ENCODE measurements at regions not wholly inside any gene's neighbourhood (a gene's known extent, or its start where the extent isn't known, plus 50 kb on each side); places are given as distances from the start of the nearest gene placed in this dataset.

- H3K4me3 ChIP-seq (ENCODE audit: low read length), result no peak overlapping the region
- no peaks in the 10 kb centered on the region for H3K36me3 ChIP-seq (ENCODE audit: insufficient read depth, low read length)
- peaks cover 3% of the 10 kb centered on the region for H3K4me1 ChIP-seq (ENCODE audit: insufficient read depth, low read length)
- no peak overlapping the region for H2AFZ ChIP-seq (ENCODE audit: low read depth, low read length)
- no peaks in the 10 kb centered on the region for H3K9me3 ChIP-seq (ENCODE audit: low read length)
- H3K27me3 ChIP-seq (ENCODE audit: insufficient read depth, low read length), result no peaks in the 10 kb centered on the region
These were observed 143.0 kb upstream of the HDAC9 start for GRCh38 chr7:18352339-18353255.

- Histone ChIP-seq H3K36me3 (ENCODE audit: insufficient read depth, low read length) (no peaks in the 10 kb centered on the region), H3K9me3 (ENCODE audit: low read length) (no peaks in the 10 kb centered on the region), H2AFZ (ENCODE audit: low read depth, low read length) (no peak overlapping the region), H3K4me1 (ENCODE audit: insufficient read depth, low read length) (peaks cover 3% of the 10 kb centered on the region), H3K4me3 (ENCODE audit: low read length) (no peak overlapping the region), H3K27me3 (ENCODE audit: insufficient read depth, low read length) (no peaks in the 10 kb centered on the region)
These were observed 142.2 kb upstream of the HDAC9 start for GRCh38 chr7:18353339-18353738.

DNA sequence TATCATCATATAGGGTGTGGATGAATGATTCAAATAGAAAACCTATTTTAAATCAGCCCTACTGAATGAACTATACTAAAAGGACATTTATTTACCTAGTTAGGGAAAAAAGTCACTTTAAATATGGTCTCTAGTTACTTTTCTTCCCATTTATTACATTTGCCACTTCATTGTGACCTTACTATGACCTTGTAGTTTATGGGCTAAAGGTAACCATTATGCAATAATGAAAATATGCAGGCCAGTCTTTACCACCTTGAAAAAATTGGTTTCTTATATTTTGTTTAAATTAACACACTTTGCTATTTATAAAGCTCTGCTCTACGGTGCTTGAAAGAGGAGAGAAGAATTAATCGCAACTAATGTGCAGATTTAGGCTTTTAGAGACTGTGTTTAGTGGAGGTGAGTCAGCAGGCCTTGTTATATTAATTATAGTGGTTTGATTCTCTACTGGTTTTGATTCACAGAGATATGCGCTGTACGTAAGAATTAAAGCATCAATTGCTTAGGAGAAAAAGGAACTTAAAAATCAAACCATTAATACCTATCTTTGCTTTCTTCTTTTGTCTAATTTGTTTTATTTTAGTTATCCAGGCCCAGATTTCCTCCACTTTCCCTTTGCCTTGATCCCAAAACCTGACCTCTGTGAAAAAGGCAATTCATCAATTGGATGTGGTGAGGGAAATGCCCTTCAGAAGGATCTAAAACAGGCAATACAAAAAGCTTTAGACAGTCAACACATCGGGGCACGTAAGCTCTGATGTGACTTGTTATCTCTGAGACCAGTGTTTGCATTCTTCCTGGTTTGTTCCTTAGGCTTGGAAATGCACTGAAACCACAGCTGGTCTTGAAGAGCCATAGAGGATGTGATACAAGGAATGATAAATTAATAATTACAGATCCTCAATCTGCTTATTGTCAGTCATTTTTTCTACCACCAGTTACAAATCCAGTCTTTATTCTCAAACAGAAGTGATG lies 141.2 kb upstream of the HDAC9 start:
- H3K36me3 ChIP-seq (ENCODE audit: insufficient read depth, low read length), result no peaks in the 10 kb centered on the region
- H2AFZ ChIP-seq (ENCODE audit: low read depth, low read length), result no peak overlapping the region
- H3K9me3 ChIP-seq (ENCODE audit: low read length), result no peaks in the 10 kb centered on the region
- H3K27me3 ChIP-seq (ENCODE audit: insufficient read depth, low read length), result no peaks in the 10 kb centered on the region
- no peak overlapping the region for H3K4me3 ChIP-seq (ENCODE audit: low read length)
- peaks cover 3% of the 10 kb centered on the region for H3K4me1 ChIP-seq (ENCODE audit: insufficient read depth, low read length)

DNA sequence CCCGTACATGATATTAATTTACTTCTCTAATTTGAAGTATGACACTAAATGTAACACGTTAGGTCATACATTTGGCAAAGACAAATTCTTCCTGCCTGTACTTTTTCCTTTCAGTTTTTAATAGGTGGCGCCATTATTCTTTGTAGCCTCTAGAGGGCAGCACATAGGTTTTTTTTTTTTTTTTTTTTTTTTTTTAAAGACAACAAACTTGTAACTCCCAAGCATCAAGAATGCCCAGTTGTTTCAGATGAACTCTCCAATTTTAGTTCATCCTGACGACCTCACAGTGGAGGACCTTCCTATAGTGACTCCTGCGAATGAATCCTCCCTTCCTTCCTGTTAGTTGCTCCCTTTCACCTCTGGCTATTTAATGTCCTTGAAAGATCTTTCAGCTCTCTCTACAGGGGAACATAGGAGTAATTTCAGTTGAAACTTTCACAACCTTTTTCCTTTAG lies 139.3 kb upstream of the HDAC9 start:
- H3K4me3 ChIP-seq (ENCODE audit: low read length), result no peak overlapping the region
- no peaks in the 10 kb centered on the region for H3K36me3 ChIP-seq (ENCODE audit: insufficient read depth, low read length)
- no peaks in the 10 kb centered on the region for H3K27me3 ChIP-seq (ENCODE audit: insufficient read depth, low read length)
- no peaks in the 10 kb centered on the region for H3K9me3 ChIP-seq (ENCODE audit: low read length)
- peaks cover 3% of the 10 kb centered on the region for H3K4me1 ChIP-seq (ENCODE audit: insufficient read depth, low read length)
- no peak overlapping the region for H2AFZ ChIP-seq (ENCODE audit: low read depth, low read length)

DNA sequence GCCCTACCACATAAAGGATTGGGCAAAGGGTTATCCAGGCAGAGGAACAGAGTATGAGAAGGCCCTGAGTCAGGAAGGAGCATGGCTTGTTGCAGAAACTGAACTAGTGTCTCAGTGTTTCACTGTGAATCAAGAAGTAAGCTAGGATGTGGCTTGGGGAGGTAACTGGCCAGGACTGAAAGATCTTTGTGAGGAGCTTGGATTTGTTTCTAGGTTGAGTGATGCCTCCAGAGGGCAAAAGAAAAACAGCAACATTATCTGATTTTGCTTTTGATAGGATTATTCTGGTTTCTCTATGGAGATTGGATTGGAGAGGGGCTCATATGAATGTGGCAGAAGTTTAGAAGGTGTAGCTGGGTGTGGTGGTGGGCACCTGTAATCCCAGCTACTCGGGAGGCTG lies 137.9 kb upstream of the HDAC9 start:
- H2AFZ ChIP-seq (ENCODE audit: low read depth, low read length), result no peak overlapping the region
- no peaks in the 10 kb centered on the region for H3K27me3 ChIP-seq (ENCODE audit: insufficient read depth, low read length)
- no peak overlapping the region for H3K4me3 ChIP-seq (ENCODE audit: low read length)
- H3K9me3 ChIP-seq (ENCODE audit: low read length), result no peaks in the 10 kb centered on the region
- peaks cover 3% of the 10 kb centered on the region for H3K4me1 ChIP-seq (ENCODE audit: insufficient read depth, low read length)
- no peaks in the 10 kb centered on the region for H3K36me3 ChIP-seq (ENCODE audit: insufficient read depth, low read length)

GRCh38 chr7:18361756-18362155 lies 133.8 kb upstream of the HDAC9 start:
- Histone ChIP-seq H3K27me3 (ENCODE audit: insufficient read depth, low read length) (no peaks in the 10 kb centered on the region), H3K36me3 (ENCODE audit: insufficient read depth, low read length) (no peaks in the 10 kb centered on the region), H2AFZ (ENCODE audit: low read depth, low read length) (no peak overlapping the region), H3K4me1 (ENCODE audit: insufficient read depth, low read length) (no peaks in the 10 kb centered on the region), H3K9me3 (ENCODE audit: low read length) (no peaks in the 10 kb centered on the region), H3K4me3 (ENCODE audit: low read length) (no peak overlapping the region)

DNA sequence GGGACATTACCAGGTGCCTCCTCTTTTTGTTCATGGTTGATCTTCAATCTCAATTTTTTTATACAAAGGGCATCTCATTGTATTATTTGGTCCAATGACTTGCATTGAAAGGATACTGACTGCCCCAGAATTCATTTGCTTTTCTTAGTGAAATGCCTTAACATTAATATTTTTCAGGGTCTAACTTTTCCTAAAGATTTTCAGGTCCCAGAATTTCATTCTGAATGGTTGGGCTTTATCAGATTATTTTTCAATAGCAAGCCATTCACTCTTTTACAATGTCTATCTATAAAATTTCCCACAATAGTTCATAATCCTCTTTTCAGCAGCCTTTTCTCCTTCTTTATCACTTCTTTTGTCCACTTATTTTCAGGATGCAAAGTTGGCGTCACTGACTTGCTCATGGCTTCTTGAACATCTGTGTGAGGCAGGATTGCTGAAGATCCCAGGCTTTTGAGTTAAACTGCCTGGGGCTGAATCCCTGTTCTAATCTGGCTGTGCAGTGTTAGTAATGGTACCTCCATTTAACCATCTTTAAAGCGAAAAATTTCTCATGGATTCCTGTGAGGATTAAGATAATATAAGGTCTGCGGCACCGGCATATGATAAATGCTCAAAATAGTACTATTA lies 131.7 kb upstream of the HDAC9 start:
- H3K4me3 ChIP-seq (ENCODE audit: low read length), result no peak overlapping the region
- H3K36me3 ChIP-seq (ENCODE audit: insufficient read depth, low read length), result no peaks in the 10 kb centered on the region
- no peaks in the 10 kb centered on the region for H3K27me3 ChIP-seq (ENCODE audit: insufficient read depth, low read length)
- H2AFZ ChIP-seq (ENCODE audit: low read depth, low read length), result no peak overlapping the region
- no peaks in the 10 kb centered on the region for H3K9me3 ChIP-seq (ENCODE audit: low read length)
- no peaks in the 10 kb centered on the region for H3K4me1 ChIP-seq (ENCODE audit: insufficient read depth, low read length)

DNA sequence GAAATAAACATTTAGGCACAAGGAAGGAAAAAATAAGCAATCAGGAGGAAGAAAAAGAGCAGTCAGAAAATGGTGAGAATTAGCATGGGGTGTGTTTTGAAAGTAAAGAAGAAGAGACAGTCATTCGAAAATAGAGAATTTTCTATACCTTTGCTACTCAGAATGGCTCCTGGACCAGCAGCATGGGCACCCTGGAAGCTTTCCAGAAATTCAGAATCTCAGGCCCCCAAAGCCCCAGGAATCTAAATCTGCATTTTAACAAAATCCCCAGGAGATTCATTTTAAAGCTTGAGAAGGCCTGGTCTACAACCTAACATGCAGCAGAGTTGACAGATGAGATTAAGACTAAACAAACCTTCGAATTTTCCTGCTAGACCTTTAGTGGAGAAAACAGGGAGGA lies 131.2 kb upstream of the HDAC9 start:
- Histone ChIP-seq H3K9me3 (ENCODE audit: low read length) (no peaks in the 10 kb centered on the region), H3K27me3 (ENCODE audit: insufficient read depth, low read length) (no peaks in the 10 kb centered on the region), H2AFZ (ENCODE audit: low read depth, low read length) (no peak overlapping the region), H3K36me3 (ENCODE audit: insufficient read depth, low read length) (no peaks in the 10 kb centered on the region), H3K4me3 (ENCODE audit: low read length) (no peak overlapping the region), H3K4me1 (ENCODE audit: insufficient read depth, low read length) (no peaks in the 10 kb centered on the region)

DNA sequence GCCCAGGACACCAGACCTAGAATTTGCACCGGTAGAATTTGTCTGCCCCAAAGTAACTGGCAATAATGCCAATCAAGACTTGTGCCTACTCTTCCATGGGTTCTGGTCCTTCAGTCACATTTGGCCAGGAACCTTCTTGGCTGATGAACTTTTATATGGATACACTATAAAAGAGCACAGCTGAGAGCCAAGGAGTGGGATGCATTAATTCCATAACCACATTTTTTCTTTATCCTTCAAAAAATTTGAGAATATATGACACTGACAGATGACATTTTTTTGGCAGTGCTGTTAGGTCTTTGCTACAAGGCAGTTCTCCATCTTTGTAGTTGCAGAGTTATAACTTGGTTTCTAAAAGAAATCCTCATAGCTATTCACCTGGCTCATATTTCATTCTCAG lies 129.2 kb upstream of the HDAC9 start:
- Histone ChIP-seq H3K27me3 (ENCODE audit: insufficient read depth, low read length) (no peaks in the 10 kb centered on the region), H2AFZ (ENCODE audit: low read depth, low read length) (no peak overlapping the region), H3K4me1 (ENCODE audit: insufficient read depth, low read length) (peaks cover 3% of the 10 kb centered on the region)

GRCh38 chr7:18369011-18369410 lies 126.5 kb upstream of the HDAC9 start:
- Histone ChIP-seq H3K9me3 (ENCODE audit: low read length) (no peaks in the 10 kb centered on the region), H3K4me3 (ENCODE audit: low read length) (no peak overlapping the region), H3K36me3 (ENCODE audit: insufficient read depth, low read length) (no peaks in the 10 kb centered on the region), H3K4me1 (ENCODE audit: insufficient read depth, low read length) (peaks cover 3% of the 10 kb centered on the region), H3K27me3 (ENCODE audit: insufficient read depth, low read length) (no peaks in the 10 kb centered on the region), H2AFZ (ENCODE audit: low read depth, low read length) (no peak overlapping the region)

More for the DNA sequence above, 129.2 kb upstream of the HDAC9 start:
- H3K4me3 ChIP-seq (ENCODE audit: low read length), result no peak overlapping the region
- no peaks in the 10 kb centered on the region for H3K9me3 ChIP-seq (ENCODE audit: low read length)
- no peaks in the 10 kb centered on the region for H3K36me3 ChIP-seq (ENCODE audit: insufficient read depth, low read length)

GRCh38 chr7:18370633-18371032 lies 124.9 kb upstream of the HDAC9 start:
- no peaks in the 10 kb centered on the region for H3K27me3 ChIP-seq (ENCODE audit: insufficient read depth, low read length)
- H3K36me3 ChIP-seq (ENCODE audit: insufficient read depth, low read length), result no peaks in the 10 kb centered on the region
- H3K9me3 ChIP-seq (ENCODE audit: low read length), result no peaks in the 10 kb centered on the region
- H3K4me3 ChIP-seq (ENCODE audit: low read length), result no peak overlapping the region
- H3K4me1 ChIP-seq (ENCODE audit: insufficient read depth, low read length), result peaks cover 3% of the 10 kb centered on the region
- H2AFZ ChIP-seq (ENCODE audit: low read depth, low read length), result no peak overlapping the region

GRCh38 chr7:18378989-18379605 lies 116.5 kb upstream of the HDAC9 start:
- Histone ChIP-seq H2AFZ (ENCODE audit: low read depth, low read length) (no peak overlapping the region), H3K27me3 (ENCODE audit: insufficient read depth, low read length) (no peaks in the 10 kb centered on the region), H3K4me1 (ENCODE audit: insufficient read depth, low read length) (no peaks in the 10 kb centered on the region), H3K9me3 (ENCODE audit: low read length) (no peaks in the 10 kb centered on the region), H3K4me3 (ENCODE audit: low read length) (no peak overlapping the region), H3K36me3 (ENCODE audit: insufficient read depth, low read length) (no peaks in the 10 kb centered on the region)
